Cardiac fibroblast (primary cell): ENCODE measurements at regions not wholly inside any gene's neighbourhood (a gene's known extent, or its start where the extent isn't known, plus 50 kb on each side); places are given as distances from the start of the nearest gene placed in this dataset.
A peak's percentile ranks its signal among the peaks of the same experiment; 100 is the strongest.

ENCODE experiments used
- DNase-seq, 2 donors: peaks; one replicate each; pipeline versions ENCODE4 v3.0.0 to v3.0.0-alpha.2; 2010; ENCODE audit warnings: low read depth in 2 of 2
- H3K4me3 ChIP-seq, 2 donors: replicated peaks in 1 of 2; 1 replicate in 1 of 2; 2 replicates in 1 of 2; pipeline ENCODE4 v1.5.1; 2011; ENCODE audit warnings: low read depth in 2 of 2, low read length in 2 of 2, mild to moderate bottlenecking in 2 of 2, moderate library complexity in 1 of 2
- CTCF ChIP-seq: IDR thresholded peaks from one replicate; pipeline ENCODE4 v1.5.1; 2011; ENCODE audit warnings: low read depth, mild to moderate bottlenecking, low read length, inconsistent platforms

GRCh38 chr10:59018977-59019376, 157.5 kb upstream of the PHYHIPL start:
- no peak overlapping the region for H3K4me3 ChIP-seq
- no peak for TF ChIP-seq CTCF
- peak in 1 of 2 donors; percentile 20 for DNase-seq

DNA sequence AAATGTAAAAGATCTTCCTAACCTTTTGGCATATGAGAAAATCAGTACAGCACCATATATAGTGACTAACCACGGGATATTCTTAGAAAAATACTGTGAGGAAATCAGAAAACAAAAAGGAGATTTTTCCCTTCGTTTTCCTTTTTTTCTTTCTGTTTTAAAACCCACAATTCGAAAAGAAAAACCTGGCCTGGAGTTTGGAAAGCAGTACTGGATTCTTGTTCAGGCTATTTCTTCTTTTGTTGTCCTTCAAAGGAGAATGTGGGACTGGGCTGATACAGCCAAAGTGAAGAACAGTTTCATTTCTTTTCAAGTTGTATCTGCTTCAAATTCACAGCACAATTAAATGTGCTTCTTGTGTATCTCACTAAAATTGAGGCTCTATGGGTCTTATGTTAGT, 156.8 kb upstream of the PHYHIPL start:
- DNase-seq: peak; percentile 23 to 36
- no peak for TF ChIP-seq CTCF
- H3K4me3 ChIP-seq: no peak overlapping the region

DNA sequence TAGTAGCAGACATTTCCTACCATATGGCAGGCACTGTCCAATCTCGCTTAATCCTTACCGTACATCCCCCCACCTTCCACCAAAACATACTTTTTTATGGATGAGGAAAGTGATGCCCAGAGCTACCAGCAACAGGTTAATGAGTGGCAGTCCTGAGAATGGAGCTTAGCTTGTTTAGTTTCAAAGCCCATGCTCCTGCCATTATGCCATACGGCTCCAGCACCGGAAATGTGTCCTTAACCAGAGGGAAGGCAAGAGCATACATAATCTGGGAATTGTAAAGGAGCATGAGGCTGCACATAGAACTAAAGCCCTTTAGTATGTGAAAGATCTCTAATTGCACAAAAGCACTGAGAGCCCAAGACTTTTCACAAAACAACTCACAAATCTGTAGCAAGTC, 155.9 kb upstream of the PHYHIPL start:
- no peak for DNase-seq
- TF ChIP-seq CTCF: no peak
- H3K4me3 ChIP-seq: no peak overlapping the region

DNA sequence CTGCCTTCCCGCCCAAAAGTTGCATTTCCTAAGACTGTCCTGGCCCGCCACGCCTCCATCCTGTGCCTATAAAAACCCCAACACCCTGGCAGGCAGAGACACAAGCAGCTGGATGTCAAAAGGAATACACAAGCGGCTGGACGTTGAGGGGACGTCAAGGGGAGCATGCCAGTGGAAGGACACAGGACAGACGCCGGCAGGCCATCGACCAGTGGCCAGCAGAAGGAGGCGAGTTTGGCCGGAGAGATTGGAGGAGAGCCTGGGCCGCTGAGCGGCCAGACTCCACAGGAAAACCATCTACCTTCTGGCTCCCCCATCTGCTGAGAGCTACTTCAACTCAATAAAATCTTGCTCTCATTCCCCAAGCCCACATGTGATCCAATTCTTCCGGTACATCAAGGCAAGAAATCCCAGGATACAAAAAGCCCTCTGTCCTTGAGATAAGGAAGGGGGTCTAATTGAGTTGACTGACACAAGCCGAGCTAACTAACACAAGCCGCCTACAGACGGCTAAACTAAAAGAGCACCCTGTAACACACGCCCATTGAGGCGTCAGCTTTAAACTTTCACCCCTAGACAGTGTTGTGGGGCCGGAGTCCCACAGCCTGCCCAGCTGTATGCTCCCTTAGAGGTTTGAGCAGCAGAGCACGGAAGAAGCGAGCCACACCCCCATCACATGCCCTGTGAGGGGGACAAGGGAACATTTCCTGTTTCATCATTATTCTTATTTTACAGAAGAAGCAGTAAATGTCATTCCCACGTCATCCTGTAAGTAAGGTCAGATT, 150.3 kb upstream of the PHYHIPL start:
- no peak for TF ChIP-seq CTCF

DNA sequence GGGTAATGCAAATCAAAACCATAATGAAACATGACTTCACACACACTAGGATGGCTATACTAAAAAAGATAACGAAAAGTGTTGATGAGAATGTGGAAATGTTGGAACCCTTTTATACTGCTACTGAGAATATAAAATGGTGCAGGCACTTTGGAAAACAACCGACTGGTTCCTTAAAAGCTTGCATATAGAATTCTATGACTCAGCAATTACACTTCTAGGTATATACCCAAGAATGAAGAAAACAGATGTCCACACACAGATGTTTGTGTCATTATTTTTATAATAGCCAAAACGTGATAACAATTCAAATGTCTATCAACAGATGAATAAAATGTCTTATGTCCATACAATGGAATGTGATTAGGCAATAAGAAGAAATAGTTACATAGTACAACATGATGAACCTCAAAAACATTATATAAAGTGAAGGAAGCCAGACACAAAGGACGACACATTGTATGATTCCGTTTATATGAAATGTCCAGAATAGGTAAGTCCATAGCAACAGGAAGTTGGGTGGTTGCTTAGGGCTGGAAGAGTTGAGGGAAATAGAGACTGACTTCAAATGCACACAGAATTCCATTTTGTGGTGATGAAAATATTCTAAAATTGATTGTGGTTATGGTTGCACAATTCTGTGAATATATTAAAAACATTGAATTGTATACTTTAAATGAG, 148.3 kb upstream of the PHYHIPL start:
- DNase-seq: peak; percentile 30 to 76
- TF ChIP-seq CTCF: no peak

More for the DNA sequence above, 150.3 kb upstream of the PHYHIPL start:
- no peak for DNase-seq
- no peak overlapping the region for H3K4me3 ChIP-seq

DNA sequence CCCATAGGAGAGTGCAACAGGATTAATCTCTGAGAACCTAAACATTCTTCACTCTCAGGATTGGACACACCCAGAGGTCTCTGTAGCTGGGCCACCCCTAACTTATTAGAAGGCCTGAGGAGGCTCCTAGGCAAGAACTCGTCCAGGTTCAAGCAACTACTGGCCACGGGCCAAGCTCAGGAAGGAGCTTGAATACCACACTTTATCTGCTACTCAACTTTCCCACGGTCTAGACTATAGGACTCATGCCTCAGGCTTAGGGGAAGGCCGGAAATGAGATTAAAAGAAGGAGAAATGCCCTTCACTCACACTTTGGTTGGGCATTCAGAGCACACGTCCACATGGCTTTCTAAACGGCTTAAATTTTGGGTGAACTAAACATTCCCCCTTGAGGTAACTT, 142.8 kb upstream of the PHYHIPL start:
- no peak overlapping the region for H3K4me3 ChIP-seq
- TF ChIP-seq CTCF: no peak
- peak in 1 of 2 donors; percentile 22 for DNase-seq

More for the DNA sequence above, 148.3 kb upstream of the PHYHIPL start:
- no peak overlapping the region for H3K4me3 ChIP-seq
